Ovary (tissue), 3 donors: ENCODE measurements at regions not wholly inside any gene's neighbourhood (a gene's known extent, or its start where the extent isn't known, plus 50 kb on each side); places are given as distances from the start of the nearest gene placed in this dataset.

Experiments
- CTCF ChIP-seq, 3 donors: fragments of 450-650 bp in 2 of 3; fragments of 200-600 bp in 1 of 3; IDR thresholded peaks; one replicate each; pipeline versions ENCODE4 v1.5.1 to v1.8.0; 2016 to 2022; ENCODE audit warnings: antibody characterized with exemption in 3 of 3, mild to moderate bottlenecking in 1 of 3
- EP300 ChIP-seq: sonication (generic); formaldehyde crosslinking; IDR thresholded peaks from one replicate; pipeline ENCODE4 v1.6.1; 2017; ENCODE audit warnings: antibody characterized with exemption
- POLR2A ChIP-seq: fragments of 450-650 bp; IDR thresholded peaks from one replicate; pipeline ENCODE4 v1.6.1; 2017; ENCODE audit warnings: antibody characterized with exemption, mild to moderate bottlenecking, moderate library complexity
- donor health status: DM: no; HTN: no; CAD: no.

GRCh38 chr6:22010102-22010501, 286.7 kb downstream of the PRL start:
- TF ChIP-seq POLR2A, result no peak
- no peak for TF ChIP-seq CTCF (IDR thresholded peaks at IDR 0.05)
- no peak for TF ChIP-seq EP300
